Hepatic stellate cell (primary cell): ENCODE measurements at regions not wholly inside any gene's neighbourhood (a gene's known extent, or its start where the extent isn't known, plus 50 kb on each side); places are given as distances from the start of the nearest gene placed in this dataset.

Source experiments
- DNase-seq: peaks from one replicate; pipeline ENCODE4 v3.0.0; 2011; ENCODE audit warnings: low spot score

GRCh38 chr4:143082701-143083100, 102.0 kb upstream of the USP38 start:
- DNase-seq: no peak

DNA sequence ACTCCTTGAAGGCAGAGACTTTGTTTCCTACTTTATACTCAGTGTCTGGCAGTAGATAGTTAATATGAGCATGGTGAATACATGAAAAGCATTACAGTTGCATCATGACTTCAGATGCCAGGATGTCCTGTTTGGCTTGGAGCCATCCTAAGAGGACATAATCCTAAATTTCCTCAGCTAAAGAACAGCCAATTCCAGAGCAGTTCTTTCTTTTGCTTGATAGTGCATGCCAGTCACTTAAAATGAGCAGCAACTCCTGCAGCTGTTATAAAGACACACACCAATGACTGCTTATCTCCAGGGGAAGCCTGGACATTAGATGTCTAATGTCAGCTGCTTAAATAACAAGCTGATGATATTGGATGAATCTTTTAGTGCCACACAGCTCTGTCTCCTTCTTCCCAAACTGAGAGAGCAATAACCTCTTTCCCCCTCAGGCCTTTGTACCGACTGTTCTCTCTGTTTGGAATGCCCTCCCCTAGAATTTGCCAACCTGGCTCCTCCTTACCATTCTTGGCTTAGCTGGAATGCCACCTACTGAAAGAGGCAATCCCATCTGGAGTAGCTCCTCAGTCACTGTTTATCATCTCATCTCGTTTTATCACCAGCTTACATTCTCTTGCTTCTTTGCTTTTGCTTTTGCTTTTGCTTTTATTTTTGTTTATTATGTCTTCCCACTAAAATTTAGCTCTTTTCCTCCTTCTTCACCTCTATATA, 100.8 kb upstream of the USP38 start:
- no peak for DNase-seq

DNA sequence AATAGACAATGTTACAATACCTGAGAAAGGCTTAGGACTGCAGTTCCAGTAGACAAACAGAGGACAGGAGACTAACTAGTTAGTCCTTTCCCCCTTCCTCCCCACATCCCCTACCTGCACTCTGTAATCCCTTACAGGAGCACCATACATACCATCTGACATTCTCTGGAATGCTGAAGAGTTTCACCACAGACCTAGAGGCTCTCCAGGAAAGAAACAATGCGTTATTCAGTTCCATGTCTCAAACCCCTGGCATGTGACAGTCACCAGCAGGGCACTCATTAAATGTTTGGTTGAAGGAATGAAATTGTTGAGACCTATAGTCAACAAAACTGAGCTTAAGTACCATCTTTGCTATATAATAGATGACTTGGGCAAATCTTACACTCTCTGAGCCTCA, 100.2 kb upstream of the USP38 start:
- DNase-seq: no peak

GRCh38 chr4:143085224-143085623, 99.5 kb upstream of the USP38 start:
- DNase-seq: no peak

- DNase-seq: no peak
These were observed 99.1 kb upstream of the USP38 start for GRCh38 chr4:143085659-143086058.

GRCh38 chr4:143089291-143089690, 95.4 kb upstream of the USP38 start:
- no peak for DNase-seq

DNA sequence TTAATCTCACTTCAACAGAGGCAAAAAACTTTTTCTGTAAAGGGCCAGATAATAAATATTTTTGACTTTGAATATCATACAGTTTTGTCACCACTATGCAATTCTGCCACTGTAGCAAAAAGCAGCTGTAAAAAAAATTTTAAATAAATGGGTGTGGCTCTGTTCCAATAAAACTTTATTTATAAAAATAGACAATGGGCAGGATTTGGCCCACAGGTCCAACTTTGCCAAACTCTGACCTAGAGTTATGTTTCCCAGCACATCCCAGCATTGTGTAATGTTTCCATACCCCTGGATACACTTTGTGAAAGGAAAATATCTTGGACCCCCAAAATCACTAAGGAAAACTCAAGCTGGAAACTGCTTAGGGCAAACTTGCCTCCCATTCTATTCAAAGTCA, 94.9 kb upstream of the USP38 start:
- DNase-seq: no peak

GRCh38 chr4:143091862-143092261, 92.9 kb upstream of the USP38 start:
- no peak for DNase-seq

DNA sequence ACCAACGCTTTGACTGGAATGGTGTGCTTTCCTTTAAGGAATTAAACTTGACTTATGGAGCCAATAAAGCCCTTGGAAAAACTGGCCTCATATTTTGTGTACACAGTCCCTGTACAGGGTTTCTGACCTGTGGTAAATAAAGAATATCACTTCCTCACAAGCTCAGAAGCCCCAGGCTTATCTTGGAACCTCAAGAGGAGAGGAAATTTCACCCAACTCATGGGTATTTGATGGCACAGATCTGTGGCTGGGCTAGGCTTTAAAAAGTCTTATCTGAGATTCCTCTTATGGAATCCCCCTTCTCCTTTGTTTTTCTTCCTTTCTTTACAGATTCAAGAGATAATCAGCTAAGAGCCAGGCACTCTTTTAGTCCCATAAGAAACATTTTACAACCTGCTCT, 89.3 kb upstream of the USP38 start:
- no peak for DNase-seq

GRCh38 chr4:143097751-143098150, 87.0 kb upstream of the USP38 start:
- DNase-seq: no peak

DNA sequence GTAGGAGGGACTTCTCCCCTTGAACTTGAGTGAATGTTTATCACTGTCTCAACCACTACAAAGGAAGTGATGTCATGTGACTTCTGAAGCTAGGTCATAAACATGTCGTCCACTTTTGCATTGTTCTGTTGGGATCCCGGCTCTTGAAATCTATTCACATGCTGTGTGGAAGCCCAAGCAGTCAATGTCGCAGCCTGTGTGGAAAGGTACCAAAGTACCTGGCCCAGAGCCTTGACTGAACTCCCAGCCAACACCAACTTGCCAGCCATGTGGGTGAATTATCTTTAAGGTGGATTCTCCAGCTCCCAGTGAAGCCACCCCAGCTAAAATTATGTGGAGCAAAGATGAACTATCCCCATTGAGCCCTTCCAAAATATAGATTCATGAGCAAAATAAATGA, 85.0 kb upstream of the USP38 start:
- DNase-seq: no peak

DNA sequence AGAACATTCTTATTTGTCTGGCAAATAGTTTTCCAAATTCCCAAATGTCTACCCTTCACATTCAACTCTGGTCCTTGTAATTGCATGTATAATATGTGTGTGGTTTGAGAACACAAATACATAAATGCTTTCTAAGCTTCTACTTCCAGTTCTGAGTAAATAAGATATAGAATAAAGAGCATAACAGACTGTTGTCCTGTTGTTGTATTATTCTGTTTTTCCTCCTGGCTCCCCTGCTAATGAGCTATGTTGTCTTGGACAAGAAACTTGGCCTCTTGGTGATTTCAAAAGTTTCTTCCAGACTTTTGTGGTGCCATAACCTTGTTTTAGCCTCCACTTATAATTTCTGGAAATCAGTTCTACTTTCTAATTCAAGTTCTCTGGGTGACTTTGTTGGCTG, 75.3 kb upstream of the USP38 start:
- no peak for DNase-seq

GRCh38 chr4:143118663-143119062, 66.1 kb upstream of the USP38 start:
- DNase-seq: no peak

DNA sequence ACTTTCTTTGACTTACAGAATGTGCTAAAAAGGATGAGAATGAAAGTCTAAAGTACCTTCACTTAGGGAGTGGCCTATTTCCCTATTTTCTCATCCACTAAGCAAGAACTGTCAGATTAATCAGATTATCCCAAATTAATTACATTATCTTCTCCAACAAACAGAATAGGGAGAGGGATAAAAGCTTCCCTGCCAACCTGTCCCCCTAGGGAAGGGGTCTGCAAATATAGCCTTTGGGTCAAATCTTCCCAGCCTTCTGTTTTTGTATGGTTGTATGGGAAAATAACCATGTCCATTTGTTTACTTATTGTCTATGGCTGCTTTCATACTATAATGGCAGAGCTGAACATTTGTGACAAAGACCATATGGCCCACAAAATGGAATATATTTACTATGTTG, 57.1 kb upstream of the USP38 start:
- no peak for DNase-seq

- DNase-seq: no peak
These were observed 50.7 kb upstream of the USP38 start for GRCh38 chr4:143133977-143134376.
